EH (cell line): ENCODE measurements at regions not wholly inside any gene's neighbourhood (a gene's known extent, or its start where the extent isn't known, plus 50 kb on each side); places are given as distances from the start of the nearest gene placed in this dataset.
"Not testable (repeated sequence)": the region's sequence is repeated elsewhere in the genome, so short reads cannot be mapped to it uniquely, and the experiment has no call there.

Source experiments
- DNase-seq: peaks from one replicate; pipeline ENCODE4 v3.0.0-alpha.2; 2015; ENCODE audit warnings: low read depth

DNA sequence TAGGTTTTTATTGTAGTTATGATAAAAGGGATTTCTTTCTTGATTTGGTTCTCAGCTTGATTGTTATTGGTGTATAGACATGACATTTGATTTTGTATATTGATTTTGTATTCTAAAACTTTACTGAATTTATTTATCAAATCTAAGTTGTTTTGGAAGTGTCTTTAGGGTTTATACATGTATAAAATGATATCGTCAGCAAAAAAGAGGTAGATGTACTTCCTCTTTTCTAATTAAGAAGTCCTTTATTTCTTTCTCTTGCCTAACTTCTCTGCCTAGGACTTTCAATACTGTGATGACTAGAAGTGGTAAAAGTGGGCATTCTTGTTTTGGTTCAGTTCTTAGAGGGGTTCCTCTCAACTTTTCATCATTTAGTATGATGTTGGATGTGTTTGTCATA, 487.3 kb upstream of the KIF2B start:
- no peak for DNase-seq

DNA sequence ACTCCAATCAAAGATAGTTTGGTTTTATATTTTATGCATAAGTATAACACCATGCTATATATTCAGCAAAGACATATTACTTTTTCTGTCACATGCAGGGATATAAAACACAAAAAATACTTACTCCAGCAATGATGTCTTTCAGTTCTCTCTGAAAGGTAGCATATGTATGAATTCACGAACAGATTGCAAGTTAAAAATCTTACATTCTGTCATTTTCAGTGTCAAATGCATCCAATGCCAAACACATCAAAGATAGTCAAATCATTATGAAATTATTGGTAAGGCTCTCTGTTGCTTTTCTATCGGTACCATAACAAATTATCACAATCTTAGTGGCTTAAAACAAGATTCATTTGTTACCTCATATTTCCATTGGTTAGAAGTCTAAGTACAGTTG, 492.0 kb upstream of the KIF2B start:
- DNase-seq: no peak

DNA sequence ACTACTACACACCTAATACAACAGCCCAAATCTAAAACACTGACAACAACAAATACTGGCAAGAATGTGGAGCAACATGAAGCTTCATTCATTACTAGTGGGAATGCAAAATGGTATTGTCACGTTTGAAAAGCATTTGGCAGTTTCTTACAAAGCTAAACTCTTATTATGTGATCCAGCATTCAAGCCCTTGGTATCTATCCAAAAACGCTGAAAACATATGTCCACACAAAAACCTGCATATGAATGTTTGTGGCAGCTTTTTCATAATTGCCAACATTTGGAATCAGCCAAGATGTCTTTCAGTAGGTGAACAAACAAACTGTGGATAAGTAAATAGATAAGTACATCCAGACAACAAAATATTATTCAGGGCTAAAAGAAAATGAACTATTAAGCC, 501.1 kb upstream of the KIF2B start:
- DNase-seq: no peak

DNA sequence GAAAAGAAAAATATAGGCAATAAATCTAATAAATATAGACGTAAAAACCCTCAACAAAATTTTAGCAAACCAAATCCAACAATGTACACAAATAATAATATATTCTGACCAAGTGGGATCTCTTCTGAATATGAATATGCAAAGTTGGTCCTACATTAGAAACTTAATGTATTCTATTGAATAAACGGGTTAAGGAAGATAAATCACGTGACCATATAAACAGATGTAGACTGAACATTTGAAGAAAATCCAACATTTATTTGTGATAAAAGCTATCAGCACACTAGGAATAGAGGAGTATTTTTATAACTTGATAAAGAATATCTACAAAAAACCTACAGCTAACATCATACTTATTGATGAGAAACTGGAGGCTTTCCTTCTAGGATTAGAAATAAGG, 502.8 kb upstream of the KIF2B start:
- no peak for DNase-seq

DNA sequence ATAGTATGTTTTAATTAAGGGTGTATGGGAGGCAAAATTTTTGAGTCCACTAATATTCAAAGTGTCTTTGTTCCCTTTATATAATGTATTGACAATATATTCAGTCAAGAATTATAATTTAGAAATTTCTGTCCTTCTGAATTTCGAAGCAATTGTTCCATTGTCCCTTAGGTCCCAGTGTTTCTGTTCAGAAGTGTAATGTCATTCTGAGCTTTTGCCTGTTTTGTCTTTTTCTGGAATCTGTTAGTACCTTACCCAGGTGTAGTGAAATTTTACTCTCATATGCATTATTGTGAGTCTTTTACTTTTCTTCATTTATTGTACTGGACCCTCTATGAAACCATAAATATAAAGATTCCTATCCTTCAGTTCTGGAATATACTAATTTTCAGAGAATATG, 505.7 kb upstream of the KIF2B start:
- no peak for DNase-seq

DNA sequence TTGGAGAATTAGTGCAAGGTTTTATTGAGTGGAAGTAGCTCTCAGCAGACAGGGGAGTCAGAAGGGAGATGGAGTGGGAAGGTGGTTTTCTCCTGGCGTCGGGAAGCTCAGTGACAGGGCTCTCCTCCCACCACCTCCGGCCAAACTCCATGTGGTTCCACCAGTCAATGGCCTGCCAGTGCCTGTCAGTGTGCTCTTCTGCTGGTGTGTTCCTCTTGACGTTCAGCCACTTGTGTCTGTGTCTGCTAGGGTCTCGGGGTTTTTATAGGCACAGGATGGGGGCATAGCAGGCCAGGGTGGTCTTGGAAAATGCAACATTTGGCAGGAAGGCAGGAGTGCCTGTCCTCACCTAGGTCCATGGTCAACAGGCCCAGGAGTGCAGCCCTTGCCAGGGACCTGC, 506.7 kb upstream of the KIF2B start:
- no peak for DNase-seq

DNA sequence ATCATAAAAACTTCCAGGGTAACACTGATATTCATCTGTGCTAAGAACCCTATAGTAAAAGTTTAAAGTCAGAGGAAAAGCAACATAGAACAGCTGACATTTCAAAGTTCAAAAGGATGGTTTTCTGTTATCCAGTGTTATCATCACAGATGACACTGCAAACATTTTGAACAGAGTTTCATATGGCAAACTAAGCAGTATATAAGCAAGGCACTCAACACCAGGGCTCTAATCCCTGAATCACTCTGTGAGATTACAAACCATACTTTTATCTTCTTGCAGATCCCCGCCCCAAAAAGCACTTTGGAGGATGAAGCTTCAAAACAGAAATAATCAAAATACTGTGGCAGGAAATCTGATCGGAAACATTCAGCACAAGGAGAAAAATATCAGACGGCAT, 508.2 kb upstream of the KIF2B start:
- no peak for DNase-seq

DNA sequence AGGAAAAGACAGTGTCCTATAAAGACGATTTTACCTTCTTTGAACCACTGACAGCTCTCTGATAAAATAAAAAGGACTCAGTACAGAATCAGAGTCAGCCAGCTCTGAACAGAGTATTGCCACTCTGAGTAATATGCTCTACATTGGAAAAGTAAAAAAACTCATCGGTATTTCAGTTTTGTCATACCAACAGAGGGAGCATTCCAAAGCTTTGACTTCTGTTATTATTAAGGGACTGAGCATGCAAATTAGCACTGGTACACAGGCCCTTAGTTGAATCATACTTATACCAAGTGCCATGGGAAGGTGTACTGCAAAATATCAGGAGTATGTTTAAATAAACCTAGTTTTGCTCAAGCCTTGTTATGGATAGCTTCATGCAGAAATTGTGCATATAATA, 509.0 kb upstream of the KIF2B start:
- DNase-seq: no peak

DNA sequence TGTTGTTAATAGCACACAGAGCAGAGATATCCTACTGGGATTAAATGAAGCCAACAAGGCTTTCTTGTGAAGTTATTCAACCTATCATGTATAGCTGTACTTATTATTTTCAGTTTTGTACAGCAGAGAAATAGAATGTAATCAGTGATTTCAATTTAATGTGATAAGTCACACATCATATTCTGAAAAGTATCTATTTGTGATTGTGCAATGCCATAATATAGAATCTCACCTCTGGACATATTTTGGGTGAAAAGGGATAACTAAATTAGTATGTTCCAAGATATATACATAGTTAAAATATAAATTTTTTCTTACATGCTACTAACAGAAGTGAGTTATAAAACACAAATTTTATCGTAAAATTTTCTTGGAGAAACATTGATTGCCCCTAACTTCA, 544.3 kb upstream of the KIF2B start:
- DNase-seq: no peak

DNA sequence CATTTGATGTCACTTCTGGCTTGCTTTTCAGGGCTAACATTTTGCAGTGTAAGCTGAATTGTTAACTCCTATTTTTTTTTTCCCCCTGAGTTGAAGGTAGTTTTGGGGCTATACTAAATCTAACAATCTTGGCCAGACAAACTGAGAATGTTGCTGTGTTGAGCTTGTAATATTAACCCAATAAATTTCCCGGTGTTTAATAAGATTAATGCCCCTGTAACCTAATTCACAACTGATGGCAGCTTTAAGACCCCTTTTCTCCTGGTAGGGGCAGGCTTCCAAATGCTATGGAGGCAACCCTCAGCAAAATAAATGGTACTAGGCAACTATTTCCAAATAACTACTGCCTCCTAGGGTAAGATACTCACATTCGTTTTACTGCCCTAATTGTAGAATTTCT, 549.6 kb upstream of the KIF2B start:
- DNase-seq: no peak

DNA sequence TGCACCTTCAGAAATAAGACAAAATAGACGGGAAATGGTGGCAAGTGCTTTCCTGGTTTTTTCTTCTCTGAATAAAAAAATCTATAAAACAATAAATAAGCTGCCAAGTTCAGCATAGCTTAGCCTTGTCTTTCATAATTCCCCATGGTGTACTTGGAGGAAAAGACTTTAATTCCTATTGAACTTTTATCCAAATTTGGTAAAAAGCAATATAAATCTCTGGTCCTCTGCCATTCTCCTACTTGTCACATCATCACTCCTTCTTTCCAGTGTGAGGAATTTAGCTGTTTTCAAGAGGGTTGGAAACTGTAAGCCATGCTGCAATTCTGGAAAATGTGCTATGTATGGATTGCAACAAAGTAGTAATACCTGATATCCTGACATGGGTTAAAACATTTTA, 551.8 kb upstream of the KIF2B start:
- DNase-seq: no peak

DNA sequence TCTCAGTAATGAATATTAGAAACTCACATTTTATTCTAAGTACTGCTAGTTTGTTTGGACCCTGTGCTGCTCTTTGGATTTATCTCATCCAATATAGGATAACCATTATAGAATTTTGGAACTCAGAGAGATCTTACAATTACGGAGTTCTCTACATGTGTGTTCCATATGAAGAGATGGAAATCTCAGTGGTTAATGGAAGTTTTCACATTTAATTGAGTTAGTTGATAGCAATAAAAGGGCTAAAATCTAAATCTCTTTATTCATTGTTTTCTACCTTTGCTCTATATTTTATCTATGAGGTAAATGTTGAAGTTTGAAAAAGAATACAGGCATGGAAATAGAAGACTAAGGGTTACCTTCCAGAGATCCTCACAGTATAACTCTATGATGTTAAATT, 558.0 kb upstream of the KIF2B start:
- no peak for DNase-seq

DNA sequence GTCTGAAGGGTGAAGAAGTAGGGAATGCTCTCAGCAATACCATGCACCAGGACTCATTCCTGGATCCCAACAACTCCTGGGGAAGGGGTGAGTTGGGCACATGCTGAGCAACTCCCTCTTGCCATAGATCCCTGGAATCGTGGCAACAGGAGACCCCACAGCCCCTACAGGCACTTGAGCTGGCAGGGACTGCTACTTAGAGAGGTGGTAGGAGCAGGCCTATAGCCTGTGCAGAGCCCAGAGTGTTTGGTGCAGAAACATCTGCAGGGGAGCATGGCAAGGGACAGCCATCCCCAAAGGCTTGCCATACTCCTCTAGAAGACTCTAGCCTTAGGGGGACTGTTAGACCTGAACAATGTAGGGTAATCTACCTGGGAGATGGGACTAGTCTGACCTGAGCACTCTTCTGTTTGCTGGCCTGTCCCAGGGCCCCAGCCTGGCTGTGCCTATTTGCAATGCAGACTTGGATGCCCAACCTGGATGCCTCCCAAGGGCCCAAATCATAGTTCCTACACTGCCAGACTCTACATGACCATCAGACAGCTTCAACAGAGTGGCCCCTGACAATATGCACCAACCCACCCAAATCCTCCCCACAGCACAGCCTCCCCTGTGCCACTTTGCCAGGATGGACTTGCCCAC, 568.6 kb upstream of the KIF2B start:
- DNase-seq: no peak

DNA sequence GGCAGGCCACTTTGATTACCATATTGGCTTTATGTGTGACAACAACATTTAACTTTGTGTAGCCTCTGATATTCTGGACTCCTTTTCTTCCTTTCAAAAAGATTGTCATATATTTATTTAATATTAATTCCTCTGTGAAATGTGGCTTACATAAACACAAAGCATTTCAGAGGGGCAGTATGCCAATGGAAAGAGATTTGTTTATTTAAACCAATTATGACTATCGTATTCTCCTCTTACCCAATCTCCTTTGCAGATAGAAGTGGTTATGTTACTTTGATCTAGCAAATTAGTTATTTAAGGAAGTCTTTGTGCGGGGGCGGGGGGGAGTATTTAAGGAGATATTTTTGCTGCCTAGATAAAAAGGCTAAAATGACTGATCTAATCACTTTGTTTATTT, 573.7 kb upstream of the KIF2B start:
- DNase-seq: no peak

DNA sequence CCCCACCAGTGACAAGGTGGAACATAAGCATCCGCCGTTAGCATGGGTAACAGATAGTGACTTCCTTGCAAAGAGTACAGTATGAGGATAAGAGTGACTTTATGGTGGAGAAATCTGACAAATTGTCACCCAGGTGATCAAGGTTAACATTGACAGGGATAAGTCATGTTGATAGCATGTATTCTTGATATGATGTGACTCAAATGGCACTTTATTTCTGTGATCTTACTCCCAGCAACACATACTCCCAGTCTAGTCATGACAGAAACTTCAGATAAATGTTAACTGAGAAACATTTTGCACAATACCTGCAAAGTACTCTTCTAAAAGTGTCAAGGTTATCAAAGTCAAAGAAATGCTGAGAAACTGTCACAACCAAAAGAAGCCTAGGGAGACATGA, 588.6 kb upstream of the KIF2B start:
- DNase-seq: no peak

DNA sequence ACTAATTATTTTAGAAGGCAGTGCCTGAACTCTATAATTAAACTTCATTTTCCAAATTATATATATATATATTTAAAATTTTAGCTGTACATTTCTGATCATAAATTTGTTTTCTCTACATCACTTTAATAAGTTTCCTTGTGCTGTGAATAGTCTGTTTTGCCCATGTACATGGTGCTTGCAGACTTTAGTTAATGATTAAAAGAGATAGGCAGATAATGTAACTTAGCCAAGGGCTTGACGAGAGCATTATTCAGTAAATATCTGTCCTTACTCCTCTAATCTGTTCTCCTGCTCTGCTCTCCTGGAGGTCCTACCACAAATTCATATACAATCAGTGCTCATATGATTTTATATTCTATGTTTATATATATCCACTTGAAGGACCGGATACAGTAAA, 595.2 kb upstream of the KIF2B start:
- DNase-seq: no peak

DNA sequence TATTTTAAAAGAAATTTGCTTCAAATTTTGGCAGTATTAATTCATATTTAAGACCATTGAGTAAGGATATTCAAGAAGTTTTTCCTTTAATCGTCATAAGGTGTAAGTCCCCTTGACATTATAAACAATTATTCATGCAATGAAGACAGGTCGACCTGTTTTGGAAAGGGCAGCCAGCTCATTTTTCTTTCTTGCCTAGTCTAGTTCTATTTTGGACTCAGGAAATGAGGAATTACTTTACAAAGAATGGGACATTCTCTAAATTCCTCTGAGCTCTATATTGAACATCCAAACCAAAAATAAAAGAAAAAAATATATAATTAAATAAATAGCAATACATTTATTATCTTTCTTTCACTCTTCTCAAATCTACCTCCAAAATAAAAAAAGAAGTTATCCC, 595.6 kb upstream of the KIF2B start:
- no peak for DNase-seq

DNA sequence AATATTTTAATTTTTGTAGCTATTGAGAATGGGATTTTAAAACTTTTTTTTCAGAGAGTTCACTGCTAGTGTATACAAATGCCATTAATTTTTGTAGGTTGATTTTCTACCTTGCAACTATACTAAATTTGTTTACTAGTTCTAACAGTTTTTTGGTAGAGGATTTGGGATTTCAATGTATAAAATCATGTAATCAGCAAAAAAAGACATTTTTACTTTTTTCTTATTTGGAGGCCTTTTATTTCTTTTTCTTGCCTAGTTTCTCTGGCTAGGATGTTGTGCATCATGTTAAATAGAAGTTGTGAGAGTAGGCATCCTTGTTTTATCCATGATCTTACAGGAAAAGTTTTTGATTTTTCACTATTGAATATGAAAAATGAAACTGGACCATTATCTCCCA, 602.9 kb upstream of the KIF2B start:
- DNase-seq: no peak

DNA sequence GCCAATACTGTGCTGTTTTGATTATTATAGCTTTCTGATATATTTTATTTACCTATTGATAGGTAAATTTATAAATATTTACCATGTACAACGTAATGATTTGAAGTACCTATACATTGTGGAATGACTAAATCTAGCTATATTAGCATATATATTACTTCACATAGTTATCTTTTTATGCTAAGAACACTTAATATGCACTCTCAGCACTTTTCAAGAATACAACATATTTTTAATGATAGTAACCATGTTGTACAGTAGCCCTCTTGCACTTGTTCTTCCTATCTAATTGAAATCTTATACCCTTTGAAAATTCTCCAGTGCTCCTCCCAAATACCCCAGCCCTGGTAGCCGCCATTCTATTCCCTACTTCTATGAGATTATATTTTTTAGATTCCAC, 604.0 kb upstream of the KIF2B start:
- no peak for DNase-seq

DNA sequence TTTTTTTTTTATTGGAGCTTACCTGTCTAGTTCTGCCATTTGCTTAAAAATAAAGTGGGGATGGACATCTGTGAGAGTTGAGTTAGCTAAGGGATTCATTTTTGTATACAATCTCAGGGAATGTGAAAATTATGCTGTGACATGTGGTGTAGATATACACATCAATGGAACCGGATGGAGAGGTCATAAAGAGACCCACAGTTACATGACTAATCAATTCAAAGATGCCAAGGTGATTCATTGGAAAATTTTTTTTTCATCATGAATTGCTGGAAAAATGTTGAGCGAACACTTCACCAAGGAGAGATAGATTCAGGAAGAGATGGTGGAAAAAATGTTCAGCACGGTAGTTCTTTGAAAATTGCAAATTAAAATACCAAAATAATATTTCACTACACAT, 605.4 kb upstream of the KIF2B start:
- no peak for DNase-seq

DNA sequence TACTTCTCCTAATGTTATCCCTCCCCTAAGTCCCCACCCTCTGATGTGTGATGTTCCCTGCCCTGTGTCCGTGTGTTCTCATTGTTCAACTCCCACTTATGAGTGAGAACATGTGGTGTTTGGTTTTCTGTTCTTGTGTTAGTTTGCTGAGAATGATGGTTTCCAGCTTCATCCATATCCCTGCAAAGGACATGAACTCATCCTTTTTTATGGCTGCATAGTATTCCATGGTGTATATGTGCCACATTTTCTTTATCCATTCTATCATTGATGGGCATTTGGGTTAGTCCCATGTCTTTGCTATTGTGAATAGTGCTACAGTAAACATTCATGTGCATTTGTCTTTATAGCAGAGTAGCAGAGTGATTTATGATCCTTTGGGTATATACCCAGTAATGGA, 613.8 kb upstream of the KIF2B start:
- DNase-seq: not testable (repeated sequence)

DNA sequence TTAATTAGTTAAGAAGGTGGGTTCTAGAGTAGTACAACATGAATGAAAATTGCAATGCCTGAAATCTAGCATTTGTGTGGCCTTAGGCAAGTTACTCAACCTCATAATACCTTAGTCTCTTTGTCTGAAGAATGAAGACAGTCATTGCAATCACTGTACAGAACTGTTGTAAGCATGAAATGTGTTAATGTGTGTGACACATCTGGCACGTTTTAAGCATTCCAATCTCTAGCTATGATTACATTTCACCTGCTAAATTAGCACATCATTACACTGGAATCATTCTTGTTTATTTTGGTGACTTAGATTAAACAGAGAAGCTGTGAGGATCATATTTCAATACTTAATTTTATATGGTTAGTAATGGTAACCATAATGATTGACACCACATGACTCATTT, 629.7 kb upstream of the KIF2B start:
- no peak for DNase-seq

DNA sequence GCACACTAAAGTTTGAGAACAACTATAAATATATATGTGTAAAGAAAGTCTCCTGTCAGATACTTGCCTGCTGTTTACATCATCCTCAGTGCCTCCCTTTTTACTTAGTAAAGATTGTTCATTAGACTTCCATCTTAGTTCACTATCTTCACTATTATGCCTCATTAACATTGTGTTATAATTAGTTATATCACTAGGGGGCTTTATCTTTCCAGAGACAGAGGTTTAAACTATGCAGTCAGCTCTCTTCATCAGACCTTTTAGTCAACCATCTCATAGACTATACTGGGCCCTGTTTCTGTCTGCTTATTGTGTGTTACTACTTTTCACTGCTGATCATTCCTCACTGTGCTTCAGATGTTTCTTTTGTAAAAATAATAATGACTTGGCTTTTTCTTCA, 630.8 kb upstream of the KIF2B start:
- DNase-seq: no peak

DNA sequence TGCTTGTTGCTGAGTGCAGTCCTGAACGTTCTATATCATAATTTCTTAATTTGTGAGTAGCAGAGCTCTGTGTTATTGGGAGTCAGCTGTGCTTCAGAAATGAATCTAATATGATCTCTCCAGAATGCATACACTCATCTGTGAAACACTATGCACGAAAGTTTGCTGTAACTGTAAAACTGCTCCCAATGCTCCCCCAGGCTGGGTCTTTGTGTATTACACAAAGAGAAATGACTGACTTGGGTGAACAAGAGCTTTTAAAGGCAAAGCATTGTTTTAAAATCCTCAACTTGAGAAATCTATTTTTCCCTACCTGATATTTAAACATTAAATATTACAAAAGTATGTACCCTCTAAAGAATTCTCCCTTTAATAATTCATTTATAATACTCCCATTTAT, 636.7 kb upstream of the KIF2B start:
- DNase-seq: no peak

DNA sequence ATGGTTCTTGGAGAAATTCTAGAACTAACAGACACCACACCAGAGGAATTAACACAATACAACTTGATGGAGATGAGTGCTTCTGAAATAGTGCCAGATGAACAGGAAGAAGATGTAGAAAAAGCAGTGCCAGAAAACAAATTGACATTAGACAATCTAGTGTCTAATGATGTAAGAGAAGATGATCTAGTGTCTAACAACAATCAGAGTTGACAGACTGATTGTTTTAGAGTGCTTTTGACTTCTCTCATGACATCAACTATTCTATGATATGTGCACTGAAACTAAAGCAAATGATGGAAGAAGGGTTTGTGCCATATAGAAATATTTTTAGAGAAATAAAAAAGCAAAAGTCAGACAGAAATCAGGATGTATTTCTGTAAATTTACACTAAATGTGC, 646.1 kb upstream of the KIF2B start:
- DNase-seq: no peak
